ENCODE measurements at regions not wholly inside any gene's neighbourhood (a gene's known extent, or its start where the extent isn't known, plus 50 kb on each side); places are given as distances from the start of the nearest gene placed in this dataset.

GRCh38 chr6:134627707-134628106, 309.8 kb upstream of the SGK1 start:
- no peak overlapping the region for H3K27ac ChIP-seq
- no peak for DNase-seq (ENCODE audit: low spot score)
- TF ChIP-seq CTCF (conservative IDR thresholded peaks at IDR 0.05; ENCODE audit: low read depth), result no peak
- CTCF ChIA-PET, result interaction anchor here (0.7 to 1.1 kb wide), 2 partner anchors 13 to 98 kb away, joined by 3 to 13 read pairs; no protein-coding TSS in a partner anchor
- POLR2A ChIA-PET (ENCODE audit: low non-redundant PET), result interaction anchor here (0.6 kb wide), 1 partner anchor 274 kb away, joined by 6 read pairs; no protein-coding TSS in a partner anchor

- ChIA-PET POLR2A (ENCODE audit: low non-redundant PET) (no interaction called here), CTCF (interaction anchor here (0.7 kb wide), 1 partner anchor 183 kb away, joined by 4 read pairs; no protein-coding TSS in a partner anchor)
- no peak for TF ChIP-seq CTCF (conservative IDR thresholded peaks at IDR 0.05; ENCODE audit: low read depth)
- no peak overlapping the region for H3K27ac ChIP-seq
- no peak for DNase-seq (ENCODE audit: low spot score)
These were observed 308.7 kb upstream of the SGK1 start for GRCh38 chr6:134626589-134626988.

- DNase-seq (ENCODE audit: low spot score), result no peak
- H3K27ac ChIP-seq, result no peak overlapping the region
- ChIA-PET CTCF (interaction anchor here (0.7 kb wide), 1 partner anchor 182 kb away, joined by 4 read pairs; no protein-coding TSS in a partner anchor), POLR2A (ENCODE audit: low non-redundant PET) (no interaction called here)
- TF ChIP-seq CTCF (conservative IDR thresholded peaks at IDR 0.05; ENCODE audit: low read depth), result no peak
These were observed 308.2 kb upstream of the SGK1 start for GRCh38 chr6:134626086-134626485.

- no peak for DNase-seq (ENCODE audit: low spot score)
- CTCF ChIA-PET, result no interaction called here
- H3K27ac ChIP-seq, result no peak overlapping the region
- POLR2A ChIA-PET (ENCODE audit: low non-redundant PET), result no interaction called here
- TF ChIP-seq CTCF (conservative IDR thresholded peaks at IDR 0.05; ENCODE audit: low read depth), result no peak
These were observed 306.9 kb upstream of the SGK1 start for GRCh38 chr6:134624781-134625180.

- H3K27ac ChIP-seq, result no peak overlapping the region
- ChIA-PET CTCF (interaction anchor here (0.6 to 1.3 kb wide), 4 partner anchors 11 to 197 kb away, joined by 3 to 4 read pairs (median 4); no protein-coding TSS in a partner anchor), POLR2A (ENCODE audit: low non-redundant PET) (no interaction called here)
- no peak for DNase-seq (ENCODE audit: low spot score)
- no peak for TF ChIP-seq CTCF (conservative IDR thresholded peaks at IDR 0.05; ENCODE audit: low read depth)
These were observed 305.5 kb upstream of the SGK1 start for GRCh38 chr6:134623401-134623800.

GRCh38 chr6:134622382-134623173, 304.7 kb upstream of the SGK1 start:
- CTCF ChIA-PET, result interaction anchor here (0.6 to 1.3 kb wide), 2 partner anchors 12 to 196 kb away, joined by 3 to 4 read pairs; no protein-coding TSS in a partner anchor
- no peak for TF ChIP-seq CTCF (conservative IDR thresholded peaks at IDR 0.05; ENCODE audit: low read depth)
- peak overlapping the region; percentile 81 for H3K27ac ChIP-seq
- POLR2A ChIA-PET (ENCODE audit: low non-redundant PET), result no interaction called here
- DNase-seq (ENCODE audit: low spot score), result no peak
